GM12878 (cell line): ENCODE measurements at regions not wholly inside any gene's neighbourhood (a gene's known extent, or its start where the extent isn't known, plus 50 kb on each side); places are given as distances from the start of the nearest gene placed in this dataset.

Experiments used
- ATAC-seq: fragments of 200-7000 bp; cut with Tn5 transposase; 3 replicates; pipeline ENCODE4 v1.9.1; 2020; ENCODE audit warnings: mild to moderate bottlenecking, moderate library complexity
- BruUV-seq: library from RNA; stranded (reverse); fragments of 400-500 nt; replicated peaks from 2 replicates; lab custom pipeline; 2021; lab: Mats Ljungman, UMichigan
- CTCF ChIA-PET: fragments of 300-600 bp; sonication (Branson Sonifier 250); formaldehyde crosslinking; extraction: SDS; loops from one replicate; lab custom pipeline; 2021; ENCODE audit warnings: inconsistent platforms; lab: Yijun Ruan, JAX
- POLR2A ChIA-PET: fragments of 350-600 bp; formaldehyde crosslinking; extraction: SDS; loops from one replicate; lab custom pipeline; 2021; ENCODE audit warnings: inconsistent platforms; lab: Charles Lee
- RAD21 ChIA-PET: fragments of 300-600 bp; sonication (Branson Sonifier 250); formaldehyde crosslinking; loops from one replicate; lab custom pipeline; 2023; ENCODE audit warnings: antibody characterized with exemption; ENCODE audit not compliant: unreplicated experiment; lab: Charles Lee
- SMC1A ChIA-PET: fragments of 300-600 bp; sonication (Branson Sonifier 250); formaldehyde crosslinking; loops from one replicate; lab custom pipeline; 2023; ENCODE audit not compliant: unreplicated experiment, uncharacterized antibody; lab: Charles Lee
- DNase-seq: peaks from one replicate; pipeline ENCODE4 v3.0.0-alpha.2; 2011; ENCODE audit warnings: low read depth, low spot score
- FAIRE-seq: peaks from 3 replicates; lab custom pipeline; 2011; peaks lifted over from hg19 to GRCh38; lab: Jason Lieb, UNC
- H2AFZ ChIP-seq: 2 replicates; pipeline ENCODE4 v1.6.0; 2011; ENCODE audit warnings: low read depth, low read length, control low read depth; ENCODE audit not compliant: control insufficient read depth
- H3K27ac ChIP-seq: 2 replicates; pipeline ENCODE4 v1.5.1; 2011; ENCODE audit warnings: control low read depth; ENCODE audit not compliant: control insufficient read depth, insufficient read depth
- H3K27me3 ChIP-seq, 2 experiments: replicated peaks in 1 of 2; 2 replicates each; pipeline versions ENCODE4 v1.6.0 to v1.6.1; 2011; ENCODE audit warnings: low read length in 1 of 2; ENCODE audit not compliant: control insufficient read depth in 2 of 2, insufficient read depth in 2 of 2
- H3K36me3 ChIP-seq, 2 experiments: 2 replicates each; pipeline ENCODE4 v1.5.1; 2011; ENCODE audit warnings: low read length in 1 of 2; ENCODE audit not compliant: control insufficient read depth in 2 of 2, insufficient read depth in 2 of 2
- H3K4me1 ChIP-seq: 2 replicates; pipeline ENCODE4 v1.6.1; 2011; ENCODE audit warnings: mild to moderate bottlenecking, low read length, moderate library complexity, mixed read lengths; ENCODE audit not compliant: control insufficient read depth, insufficient read depth
- H3K4me2 ChIP-seq: 2 replicates; pipeline ENCODE4 v1.6.0; 2011; ENCODE audit warnings: control low read depth; ENCODE audit not compliant: control insufficient read depth, insufficient read depth
- H3K4me3 ChIP-seq: fragments of 200-600 bp; sonication (generic); 2 replicates; pipeline ENCODE4 v1.5.1; 2016
- H3K79me2 ChIP-seq: 2 replicates; pipeline ENCODE4 v1.6.0; 2011; ENCODE audit warnings: low read length; ENCODE audit not compliant: control insufficient read depth, insufficient read depth
- H3K9ac ChIP-seq: 2 replicates; pipeline ENCODE4 v1.8.0; 2011; ENCODE audit warnings: low read length, control low read depth, mixed read lengths; ENCODE audit not compliant: control insufficient read depth, insufficient read depth
- H3K9me3 ChIP-seq: replicated peaks from 3 replicates; pipeline ENCODE4 v1.5.1; 2011; ENCODE audit warnings: mild to moderate bottlenecking, low read length; ENCODE audit not compliant: control insufficient read depth, insufficient read depth
- H4K20me1 ChIP-seq: 2 replicates; pipeline ENCODE4 v1.6.0; 2011; ENCODE audit not compliant: control insufficient read depth, insufficient read depth
- BCL11A ChIP-seq: IDR thresholded peaks from 2 replicates; pipeline ENCODE4 v1.6.1; 2011; ENCODE audit warnings: low read depth, low read length
- BCL3 ChIP-seq: IDR thresholded peaks from 2 replicates; pipeline ENCODE4 v1.6.1; 2011; ENCODE audit warnings: borderline replicate concordance, low read depth, mild to moderate bottlenecking, moderate library complexity, low read length; ENCODE audit not compliant: insufficient read depth, poor library complexity, severe bottlenecking
- CREM ChIP-seq: IDR thresholded peaks from 2 replicates; pipeline ENCODE4 v1.6.1; 2014; ENCODE audit warnings: antibody characterized with exemption, low read depth
- GATAD2B ChIP-seq: fragments of 450-650 bp; conservative IDR thresholded peaks from 2 replicates; pipeline ENCODE4 v1.6.1; 2017; ENCODE audit warnings: low read depth, mild to moderate bottlenecking, moderate library complexity
- HDGF ChIP-seq: fragments of 450-650 bp; IDR thresholded peaks from 2 replicates; pipeline ENCODE4 v1.6.1; 2016; ENCODE audit warnings: antibody characterized with exemption
- IKZF1 ChIP-seq: fragments of 450-650 bp; conservative IDR thresholded peaks from 2 replicates; pipeline ENCODE4 v1.6.1; 2017; ENCODE audit warnings: antibody characterized with exemption, mild to moderate bottlenecking
- IRF4 ChIP-seq: IDR thresholded peaks from 2 replicates; pipeline ENCODE4 v1.6.1; 2011; ENCODE audit warnings: low read depth, low read length
- IRF5 ChIP-seq: fragments of 450-650 bp; IDR thresholded peaks from 2 replicates; pipeline ENCODE4 v1.6.1; 2017; ENCODE audit warnings: borderline replicate concordance
- KDM1A ChIP-seq: fragments of 200-600 bp; sonication (generic); IDR thresholded peaks from 2 replicates; pipeline ENCODE4 v1.6.1; 2016; ENCODE audit warnings: borderline replicate concordance
- NR2C1 ChIP-seq: fragments of 450-650 bp; IDR thresholded peaks from 2 replicates; pipeline ENCODE4 v1.6.1; 2017; ENCODE audit warnings: antibody characterized with exemption, mild to moderate bottlenecking, moderate library complexity
- PBX3 ChIP-seq: IDR thresholded peaks from 2 replicates; pipeline ENCODE4 v1.6.1; 2011; ENCODE audit warnings: mild to moderate bottlenecking, low read depth, low read length, moderate library complexity; ENCODE audit not compliant: insufficient replicate concordance
- RB1 ChIP-seq: fragments of 450-650 bp; formaldehyde crosslinking; IDR thresholded peaks from 2 replicates; pipeline ENCODE4 v1.6.1; 2017; ENCODE audit warnings: mild to moderate bottlenecking, borderline replicate concordance
- SIX5 ChIP-seq: IDR thresholded peaks from 2 replicates; pipeline ENCODE4 v1.6.1; 2011; ENCODE audit warnings: mild to moderate bottlenecking, low read depth, low read length, moderate library complexity; ENCODE audit not compliant: severe bottlenecking
- SUZ12 ChIP-seq: fragments of 200-600 bp; sonication (generic); IDR thresholded peaks from one replicate; pipeline ENCODE4 v1.6.1; 2018; ENCODE audit warnings: antibody characterized with exemption, mild to moderate bottlenecking; ENCODE audit not compliant: unreplicated experiment
- ZBED1 ChIP-seq: IDR thresholded peaks from 2 replicates; pipeline ENCODE4 v1.6.1; 2016; ENCODE audit warnings: borderline replicate concordance
- ZNF687 ChIP-seq: fragments of 450-650 bp; IDR thresholded peaks from 2 replicates; pipeline ENCODE4 v1.6.1; 2017; ENCODE audit warnings: mild to moderate bottlenecking, moderate library complexity
- WGBS: methylation state at CpG from one replicate; pipeline ENCODE4 v1.1.6; 2016; ENCODE audit warnings: low lambda C conversion rate; ENCODE audit not compliant: insufficient replicate concordance, insufficient coverage; ENCODE audit errors: missing lambda C conversion rate; 5-methylcytosine and 5-hydroxymethylcytosine counted together
- in situ Hi-C: fragments of 300-500 bp; cut with MboI; formaldehyde crosslinking; loops from 9 replicates; pipeline ENCODE4 v1.14.3; 2018; ENCODE audit warnings: mixed read lengths
- intact Hi-C: fragments of 100-400 bp; cut with micrococcal nuclease; formaldehyde crosslinking; loops from one replicate; pipeline ENCODE4 v1.14.2; 2022; ENCODE audit not compliant: unreplicated experiment
- TF ChIP-seq, protein P1 (sequence below): IDR thresholded peaks from 2 replicates; pipeline ENCODE4 v1.6.1; 2012; ENCODE audit warnings: low read depth, low read length, improper control_type of control experiment

GRCh38 chr3:106577241-106577640 lies 708.4 kb upstream of the CBLB start:
- no peaks in the 10 kb centered on the region for H3K4me1 ChIP-seq
- H3K9ac ChIP-seq, result no peak overlapping the region
- 82% methylated on average over 1 of the region's 1 CpG for WGBS
- H3K4me3 ChIP-seq, result no peak overlapping the region
- BruUV-seq, result no TSS peak
- H4K20me1 ChIP-seq, result no peaks in the 10 kb centered on the region
- no peaks in the 10 kb centered on the region for H3K27me3 ChIP-seq
- TF ChIP-seq PBX3, result no peak
- no peak for TF ChIP-seq CREM
- TF ChIP-seq ZNF687, result no peak
- no peak for TF ChIP-seq IRF5
- no peak for TF ChIP-seq GATAD2B
- no peak for TF ChIP-seq RB1
- no peak for TF ChIP-seq KDM1A
- TF ChIP-seq IRF4, result no peak
- TF ChIP-seq HDGF, result no peak
- no peak for TF ChIP-seq SIX5
- no peak for TF ChIP-seq NR2C1
- no peak for TF ChIP-seq BCL3
- TF ChIP-seq BCL11A, result no peak
- TF ChIP-seq ZBED1, result no peak
- no peak for TF ChIP-seq SUZ12
- TF ChIP-seq IKZF1, result no peak
- TF ChIP-seq, protein P1, sequence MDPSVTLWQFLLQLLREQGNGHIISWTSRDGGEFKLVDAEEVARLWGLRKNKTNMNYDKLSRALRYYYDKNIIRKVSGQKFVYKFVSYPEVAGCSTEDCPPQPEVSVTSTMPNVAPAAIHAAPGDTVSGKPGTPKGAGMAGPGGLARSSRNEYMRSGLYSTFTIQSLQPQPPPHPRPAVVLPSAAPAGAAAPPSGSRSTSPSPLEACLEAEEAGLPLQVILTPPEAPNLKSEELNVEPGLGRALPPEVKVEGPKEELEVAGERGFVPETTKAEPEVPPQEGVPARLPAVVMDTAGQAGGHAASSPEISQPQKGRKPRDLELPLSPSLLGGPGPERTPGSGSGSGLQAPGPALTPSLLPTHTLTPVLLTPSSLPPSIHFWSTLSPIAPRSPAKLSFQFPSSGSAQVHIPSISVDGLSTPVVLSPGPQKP, result no peak
- ChIA-PET SMC1A (interaction anchor here (3.0 kb wide), 1 partner anchor 9 kb away, joined by 12 read pairs; no protein-coding TSS in a partner anchor), RAD21 (no interaction called here), POLR2A (no interaction called here), CTCF (no interaction called here)
- no peaks in the 10 kb centered on the region for H3K9me3 ChIP-seq
- no peaks in the 10 kb centered on the region for H3K79me2 ChIP-seq
- no peaks in the 10 kb centered on the region for H3K36me3 ChIP-seq
- in situ Hi-C loops (no loop called here), intact Hi-C loops (no loop called here)
- FAIRE-seq, result no peak
- no peak overlapping the region for H3K4me2 ChIP-seq
- no peak overlapping the region for H2AFZ ChIP-seq
- no peak for ATAC-seq
- DNase-seq, result no peak
- H3K27ac ChIP-seq, result no peak overlapping the region
